ENCODE measurements at regions not wholly inside any gene's neighbourhood (a gene's known extent, or its start where the extent isn't known, plus 50 kb on each side); places are given as distances from the start of the nearest gene placed in this dataset.

DNA sequence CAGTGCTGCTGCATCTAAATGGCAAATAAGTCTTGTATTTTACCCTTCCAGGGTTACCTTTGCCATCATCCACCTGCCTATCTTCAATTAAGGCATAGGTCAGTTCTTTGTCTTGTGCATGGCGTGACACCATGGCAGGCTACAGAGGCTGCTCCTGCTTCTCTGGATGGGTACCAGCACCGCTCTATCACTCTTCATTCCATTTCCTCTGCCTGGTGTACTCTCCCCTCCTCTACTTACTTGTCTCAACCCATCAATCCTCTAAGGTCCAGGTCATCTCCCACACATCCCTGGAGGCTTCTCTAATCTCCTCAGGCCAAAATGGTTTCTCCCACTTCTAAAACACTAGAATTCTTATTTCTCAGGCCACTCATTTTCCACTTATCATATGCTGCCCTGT lies 257.5 kb downstream of the BARHL2 start:
- BruUV-seq (replicated peaks) = no TSS peak
- TF ChIP-seq GATA2 (IDR thresholded peaks at IDR 0.05; ENCODE audit: insufficient read depth, insufficient read length, low read depth, low read length) (no peak), JUN (IDR thresholded peaks at IDR 0.05; ENCODE audit: borderline replicate concordance, insufficient read depth, insufficient read length, low read depth) (no peak)

DNA sequence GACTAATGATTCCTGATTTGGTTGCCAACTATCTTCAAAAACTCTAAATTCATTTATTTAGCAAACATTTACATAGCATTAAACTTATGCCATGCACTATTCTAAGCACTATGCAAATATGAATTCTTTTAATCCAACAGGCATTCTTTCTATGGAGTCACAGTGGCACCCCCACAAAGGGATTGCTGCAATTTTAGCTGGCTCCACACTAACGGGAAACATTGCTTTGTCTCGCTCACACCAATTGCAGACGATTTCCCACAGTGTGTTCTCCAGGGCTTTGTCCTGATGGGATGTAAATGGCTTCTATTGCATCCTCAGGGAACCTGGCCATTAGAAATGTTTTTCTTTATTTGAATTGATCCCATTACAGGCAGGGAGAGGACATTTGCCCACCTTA lies 259.1 kb downstream of the BARHL2 start:
- dilution Hi-C loops (cut with MboI; ENCODE audit: extremely low pct_ligation_motif_present, low sequenced_read_pairs) = no loop called here
- Histone ChIP-seq H3K4me1 (ENCODE audit: control insufficient read depth, extremely low read depth, insufficient read depth, low read length) (no peaks in the 10 kb centered on the region), H3K4me3 (replicated peaks in 1 of 3; ENCODE audit: insufficient read depth in 1 of 3, low read depth in 1 of 3, low read length in 3 of 3) (no peak overlapping the region), H3K9ac (replicated peaks; ENCODE audit: extremely low read depth, insufficient read depth, low read length) (no peak overlapping the region), H3K9me1 (replicated peaks; ENCODE audit: control insufficient read depth, extremely low read depth, insufficient read depth, low read length) (no peaks in the 10 kb centered on the region), H4K20me1 (replicated peaks; ENCODE audit: control insufficient read depth, extremely low read depth, insufficient read depth, low read length) (no peaks in the 10 kb centered on the region), H2AFZ (ENCODE audit: low read depth, low read length) (no peak overlapping the region), H3K27me3 (ENCODE audit: control insufficient read depth in 2 of 2, insufficient read depth in 2 of 2, low read length in 2 of 2) (no peaks in the 10 kb centered on the region), H3K4me2 (ENCODE audit: insufficient read depth, low read length) (no peak overlapping the region), H3K79me2 (ENCODE audit: control insufficient read depth, insufficient read depth, low read length) (no peaks in the 10 kb centered on the region), H3K9me3 (replicated peaks; ENCODE audit: control insufficient read depth, insufficient read depth, low read length) (no peaks in the 10 kb centered on the region), H3K27ac (ENCODE audit: insufficient read depth, low read depth, low read length) (no peak overlapping the region), H3K36me3 (ENCODE audit: control insufficient read depth in 2 of 2, extremely low read depth in 1 of 2, insufficient read depth in 2 of 2, low read length in 2 of 2) (no peaks in the 10 kb centered on the region)
- DNase-seq (ENCODE audit: low read depth, low spot score) (no peak), FAIRE-seq (no peak)
- no peak for TF ChIP-seq JUN (IDR thresholded peaks at IDR 0.05; ENCODE audit: borderline replicate concordance, insufficient read depth, insufficient read length, low read depth)
- TF ChIP-seq GATA2 (IDR thresholded peaks at IDR 0.05; ENCODE audit: insufficient read depth, insufficient read length, low read depth, low read length) = no peak
- intact Hi-C loops (cut with micrococcal nuclease) = no loop called here
- ChIA-PET CTCF (interaction anchor here (1.4 kb wide), 1 partner anchor 121 kb away, joined by 5 read pairs; no protein-coding TSS in a partner anchor), POLR2A (no interaction called here)
- BruUV-seq (replicated peaks) = no TSS peak

More for the DNA sequence above, 257.5 kb downstream of the BARHL2 start:
- Histone ChIP-seq H3K79me2 (ENCODE audit: control insufficient read depth, insufficient read depth, low read length) (no peaks in the 10 kb centered on the region), H3K4me1 (ENCODE audit: control insufficient read depth, extremely low read depth, insufficient read depth, low read length) (no peaks in the 10 kb centered on the region), H3K4me2 (ENCODE audit: insufficient read depth, low read length) (no peak overlapping the region), H3K36me3 (ENCODE audit: control insufficient read depth in 2 of 2, extremely low read depth in 1 of 2, insufficient read depth in 2 of 2, low read length in 2 of 2) (no peaks in the 10 kb centered on the region), H3K4me3 (replicated peaks in 1 of 3; ENCODE audit: insufficient read depth in 1 of 3, low read depth in 1 of 3, low read length in 3 of 3) (no peak overlapping the region), H3K9ac (replicated peaks; ENCODE audit: extremely low read depth, insufficient read depth, low read length) (no peak overlapping the region), H2AFZ (ENCODE audit: low read depth, low read length) (no peak overlapping the region), H3K9me3 (replicated peaks; ENCODE audit: control insufficient read depth, insufficient read depth, low read length) (no peaks in the 10 kb centered on the region), H3K9me1 (replicated peaks; ENCODE audit: control insufficient read depth, extremely low read depth, insufficient read depth, low read length) (no peaks in the 10 kb centered on the region), H3K27ac (ENCODE audit: insufficient read depth, low read depth, low read length) (no peak overlapping the region), H3K27me3 (ENCODE audit: control insufficient read depth in 2 of 2, insufficient read depth in 2 of 2, low read length in 2 of 2) (no peaks in the 10 kb centered on the region), H4K20me1 (replicated peaks; ENCODE audit: control insufficient read depth, extremely low read depth, insufficient read depth, low read length) (no peaks in the 10 kb centered on the region)
- dilution Hi-C loops (cut with MboI; ENCODE audit: extremely low pct_ligation_motif_present, low sequenced_read_pairs) (no loop called here), intact Hi-C loops (cut with micrococcal nuclease) (no loop called here)
- FAIRE-seq (no peak), DNase-seq (ENCODE audit: low read depth, low spot score) (no peak)
- POLR2A ChIA-PET = no interaction called here
- CTCF ChIA-PET = interaction anchor here (1.4 kb wide), 1 partner anchor 119 kb away, joined by 5 read pairs; no protein-coding TSS in a partner anchor

Data from endothelial cell of umbilical vein (primary cell).